ENCODE measurements at regions not wholly inside any gene's neighbourhood (a gene's known extent, or its start where the extent isn't known, plus 50 kb on each side); places are given as distances from the start of the nearest gene placed in this dataset.

DNA sequence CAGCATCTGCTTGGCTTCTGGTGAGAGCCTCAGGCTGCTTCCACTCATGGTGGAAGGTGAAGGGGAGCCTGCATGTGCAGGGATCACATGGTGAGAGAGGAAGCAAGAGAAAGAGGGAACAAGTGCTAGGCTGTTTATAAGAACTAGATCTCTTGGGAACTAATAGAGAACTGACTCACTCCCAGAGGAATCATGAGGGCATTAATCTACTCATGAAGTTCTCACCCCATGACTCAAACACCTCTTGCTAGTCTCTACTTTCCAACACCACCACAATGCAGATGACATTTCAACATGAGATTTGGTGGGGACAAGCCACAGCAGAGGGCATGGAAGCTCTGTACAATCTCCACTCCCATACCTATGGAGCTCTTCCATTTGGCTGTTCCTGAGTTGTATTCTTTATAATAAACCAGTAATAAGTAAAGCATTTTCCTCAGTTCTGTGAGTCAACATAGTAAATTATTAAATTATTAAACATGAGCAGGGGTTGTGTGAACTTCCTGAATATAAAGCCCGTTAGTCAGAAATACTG is 524.1 kb upstream of the NRSN1 start:
- no peak overlapping the region for H3K4me3 ChIP-seq (replicated peaks; ENCODE audit: low read depth, low read length)
- no peak for DNase-seq (ENCODE audit: low read depth)
- TF ChIP-seq, protein P1, sequence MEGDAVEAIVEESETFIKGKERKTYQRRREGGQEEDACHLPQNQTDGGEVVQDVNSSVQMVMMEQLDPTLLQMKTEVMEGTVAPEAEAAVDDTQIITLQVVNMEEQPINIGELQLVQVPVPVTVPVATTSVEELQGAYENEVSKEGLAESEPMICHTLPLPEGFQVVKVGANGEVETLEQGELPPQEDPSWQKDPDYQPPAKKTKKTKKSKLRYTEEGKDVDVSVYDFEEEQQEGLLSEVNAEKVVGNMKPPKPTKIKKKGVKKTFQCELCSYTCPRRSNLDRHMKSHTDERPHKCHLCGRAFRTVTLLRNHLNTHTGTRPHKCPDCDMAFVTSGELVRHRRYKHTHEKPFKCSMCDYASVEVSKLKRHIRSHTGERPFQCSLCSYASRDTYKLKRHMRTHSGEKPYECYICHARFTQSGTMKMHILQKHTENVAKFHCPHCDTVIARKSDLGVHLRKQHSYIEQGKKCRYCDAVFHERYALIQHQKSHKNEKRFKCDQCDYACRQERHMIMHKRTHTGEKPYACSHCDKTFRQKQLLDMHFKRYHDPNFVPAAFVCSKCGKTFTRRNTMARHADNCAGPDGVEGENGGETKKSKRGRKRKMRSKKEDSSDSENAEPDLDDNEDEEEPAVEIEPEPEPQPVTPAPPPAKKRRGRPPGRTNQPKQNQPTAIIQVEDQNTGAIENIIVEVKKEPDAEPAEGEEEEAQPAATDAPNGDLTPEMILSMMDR (IDR thresholded peaks at IDR 0.05; ENCODE audit: low read length, missing control alignments): no peak

- TF ChIP-seq, protein P1 (IDR thresholded peaks at IDR 0.05; ENCODE audit: low read length, missing control alignments): no peak
- H3K4me3 ChIP-seq (replicated peaks; ENCODE audit: low read depth, low read length): no peak overlapping the region
- no peak for DNase-seq (ENCODE audit: low read depth)
Measured at GRCh38 chr6:23608931-23609435, 517.0 kb upstream of the NRSN1 start.

GRCh38 chr6:23611776-23612381 is 514.1 kb upstream of the NRSN1 start:
- DNase-seq (ENCODE audit: low read depth): no peak
- TF ChIP-seq, protein P1 (IDR thresholded peaks at IDR 0.05; ENCODE audit: low read length, missing control alignments): no peak
- H3K4me3 ChIP-seq (replicated peaks; ENCODE audit: low read depth, low read length): no peak overlapping the region

- H3K4me3 ChIP-seq (replicated peaks; ENCODE audit: low read depth, low read length): no peak overlapping the region
- TF ChIP-seq, protein P1 (IDR thresholded peaks at IDR 0.05; ENCODE audit: low read length, missing control alignments): no peak
- DNase-seq (ENCODE audit: low read depth): no peak
Measured at GRCh38 chr6:23618366-23618765, 507.6 kb upstream of the NRSN1 start.

- no peak overlapping the region for H3K4me3 ChIP-seq (replicated peaks; ENCODE audit: low read depth, low read length)
- DNase-seq (ENCODE audit: low read depth): no peak
- TF ChIP-seq, protein P1 (IDR thresholded peaks at IDR 0.05; ENCODE audit: low read length, missing control alignments): no peak
Measured at GRCh38 chr6:23620911-23621401, 505.1 kb upstream of the NRSN1 start.

GRCh38 chr6:23630726-23631635 is 495.0 kb upstream of the NRSN1 start:
- DNase-seq (ENCODE audit: low read depth): no peak
- TF ChIP-seq, protein P1 (IDR thresholded peaks at IDR 0.05; ENCODE audit: low read length, missing control alignments): no peak
- no peak overlapping the region for H3K4me3 ChIP-seq (replicated peaks; ENCODE audit: low read depth, low read length)

All from fibroblast of pulmonary artery (primary cell).